NCI-H2107 treated with DMSO at 0.1 percent for 48 hours (cell line): ENCODE measurements at regions not wholly inside any gene's neighbourhood (a gene's known extent, or its start where the extent isn't known, plus 50 kb on each side); places are given as distances from the start of the nearest gene placed in this dataset.

Source experiments
- DNase-seq: peaks from one replicate; lab custom pipeline; 2025; ENCODE audit not compliant: unreplicated experiment; lab: John Stamatoyannopoulos, UW

- no peak for DNase-seq
These were observed 73.6 kb upstream of the FAM20C start for GRCh38 chr7:118615-119391.

DNA sequence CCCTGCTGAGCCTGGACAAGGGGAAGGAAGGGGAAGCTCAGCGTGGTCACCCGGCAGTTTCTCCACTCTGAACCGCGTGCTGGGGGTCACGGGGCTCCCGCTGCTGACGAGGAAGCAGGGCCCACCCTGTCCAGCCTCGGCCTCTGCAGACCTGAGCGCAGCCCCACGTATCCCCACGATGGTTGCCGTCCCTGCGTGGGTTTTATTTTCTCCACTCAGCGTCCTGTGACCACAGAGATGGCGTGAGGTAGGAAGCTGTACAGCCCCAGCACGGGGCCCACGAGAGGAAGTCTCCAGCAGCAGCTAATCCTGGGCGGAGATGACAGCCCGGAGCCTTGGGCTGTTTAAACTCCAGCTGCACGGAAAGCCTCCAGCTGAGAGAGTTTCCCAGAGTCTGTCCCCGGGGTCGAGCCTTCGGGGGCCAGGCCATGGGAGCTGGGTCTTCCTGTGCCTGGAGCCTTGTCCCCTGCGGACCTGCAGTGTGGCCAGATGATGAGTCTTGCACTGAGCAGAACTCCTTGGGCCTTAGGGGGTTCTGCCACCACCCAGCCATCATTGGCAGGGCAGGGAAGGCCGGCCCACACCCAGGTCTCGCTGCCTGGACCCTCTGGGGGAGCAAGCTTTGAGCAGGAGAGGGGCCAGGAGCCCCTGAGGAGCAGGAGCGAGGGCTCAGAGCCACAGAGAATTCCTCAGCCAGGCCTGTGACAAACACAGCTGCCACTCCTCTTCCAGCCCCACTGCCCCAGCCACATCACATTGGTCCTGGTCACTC, 72.8 kb upstream of the FAM20C start:
- DNase-seq: no peak

DNA sequence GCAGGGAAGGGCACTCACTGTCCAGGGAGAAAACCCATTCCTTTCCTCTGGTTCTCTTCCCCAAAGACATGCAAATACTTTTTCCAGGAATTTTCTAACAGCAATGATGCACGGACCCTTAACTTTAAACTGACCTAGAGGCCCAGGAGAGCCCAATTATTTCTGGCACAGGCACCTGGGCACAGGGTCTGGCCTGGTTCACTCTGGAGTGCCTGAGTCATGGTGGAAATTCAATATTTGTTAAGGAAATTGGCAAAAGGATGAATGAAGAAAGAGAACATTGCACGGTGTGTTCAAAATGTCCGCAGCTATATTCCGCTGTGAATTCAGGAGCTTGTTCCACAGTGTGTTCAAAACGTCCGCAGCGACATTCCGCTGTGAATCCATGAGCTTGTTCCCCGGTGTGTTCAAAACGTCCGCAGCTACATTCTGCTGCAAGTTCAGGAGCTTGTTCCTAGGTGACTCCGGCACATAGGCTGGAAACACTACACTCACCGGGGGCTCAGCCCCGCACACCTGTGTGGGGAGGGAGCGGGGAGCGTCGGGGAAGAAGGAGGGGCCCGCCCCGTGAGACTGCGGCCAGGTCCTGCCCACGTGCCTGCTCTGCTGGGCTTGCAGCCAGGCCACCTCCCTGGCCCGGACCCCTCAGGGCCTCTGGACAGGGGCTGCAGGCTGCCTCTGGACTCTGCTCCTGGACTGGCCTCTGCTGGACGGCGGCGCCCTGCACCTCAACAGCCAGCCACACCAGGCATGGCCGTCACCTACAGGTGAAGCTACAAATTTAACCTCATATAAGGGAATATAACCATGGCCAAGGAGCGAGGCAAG, 72.0 kb upstream of the FAM20C start:
- no peak for DNase-seq

DNA sequence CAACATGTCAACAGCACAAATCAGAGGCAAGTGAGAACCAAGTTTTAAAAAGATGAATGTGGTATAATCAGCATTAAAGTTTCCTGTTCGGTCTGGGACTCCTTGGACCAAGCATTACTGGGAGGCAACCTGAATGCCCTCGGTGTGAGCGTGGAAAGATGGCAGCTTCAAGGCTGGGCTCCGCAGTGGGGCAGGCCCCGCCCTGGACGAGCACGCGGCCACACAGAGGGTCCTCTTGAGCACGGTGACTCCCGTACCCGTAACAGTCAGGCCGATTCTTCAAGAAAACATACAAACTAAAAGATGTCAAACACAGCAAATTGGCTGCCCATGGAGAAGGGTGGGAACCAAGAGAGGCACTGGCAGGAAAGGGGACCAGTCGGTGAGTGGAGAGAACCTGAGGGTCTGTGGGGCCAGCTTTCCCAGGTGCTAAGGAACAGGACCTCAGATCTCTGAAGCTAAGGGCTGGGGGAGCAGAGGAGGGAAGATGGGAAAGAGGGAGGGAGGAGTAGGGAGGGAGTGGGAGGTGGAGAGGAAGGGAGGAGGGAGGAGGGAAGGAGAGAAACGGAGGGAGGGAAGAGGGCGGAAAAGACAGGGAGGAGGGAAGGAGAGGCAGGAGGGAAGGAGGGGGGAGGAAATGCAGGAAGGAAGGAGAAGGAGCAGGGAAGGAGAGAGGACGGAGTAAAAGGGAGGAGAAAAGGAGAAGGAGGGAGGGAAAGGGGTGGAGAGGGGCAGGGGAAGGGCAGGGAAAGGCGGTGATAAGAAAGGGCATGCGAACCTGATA, 71.2 kb upstream of the FAM20C start:
- DNase-seq: no peak

DNA sequence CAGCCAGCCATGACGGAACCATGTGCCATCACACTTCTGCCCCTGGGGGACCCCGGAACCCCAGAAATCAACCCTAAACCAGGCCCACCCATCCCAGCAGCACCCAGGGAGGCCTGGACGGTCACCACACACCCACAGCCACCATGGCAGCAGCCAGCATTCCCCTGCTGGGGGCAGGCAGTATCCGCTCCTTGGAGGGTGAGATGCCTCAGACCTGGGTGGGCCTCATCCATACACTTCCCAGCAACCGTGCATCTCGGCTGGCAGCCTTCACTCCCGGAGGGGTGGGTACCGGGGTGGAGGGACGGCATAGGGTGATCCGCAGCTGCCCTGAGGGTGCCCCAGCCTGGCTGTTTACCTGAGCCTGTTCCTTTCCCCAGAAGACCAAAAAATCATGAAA, 69.1 kb upstream of the FAM20C start:
- no peak for DNase-seq

GRCh38 chr7:124130-124949, 68.0 kb upstream of the FAM20C start:
- DNase-seq: no peak

GRCh38 chr7:125061-125475, 67.3 kb upstream of the FAM20C start:
- no peak for DNase-seq

- DNase-seq: no peak
These were observed 66.7 kb upstream of the FAM20C start for GRCh38 chr7:125661-126060.

GRCh38 chr7:126368-126767, 66.0 kb upstream of the FAM20C start:
- DNase-seq: no peak

DNA sequence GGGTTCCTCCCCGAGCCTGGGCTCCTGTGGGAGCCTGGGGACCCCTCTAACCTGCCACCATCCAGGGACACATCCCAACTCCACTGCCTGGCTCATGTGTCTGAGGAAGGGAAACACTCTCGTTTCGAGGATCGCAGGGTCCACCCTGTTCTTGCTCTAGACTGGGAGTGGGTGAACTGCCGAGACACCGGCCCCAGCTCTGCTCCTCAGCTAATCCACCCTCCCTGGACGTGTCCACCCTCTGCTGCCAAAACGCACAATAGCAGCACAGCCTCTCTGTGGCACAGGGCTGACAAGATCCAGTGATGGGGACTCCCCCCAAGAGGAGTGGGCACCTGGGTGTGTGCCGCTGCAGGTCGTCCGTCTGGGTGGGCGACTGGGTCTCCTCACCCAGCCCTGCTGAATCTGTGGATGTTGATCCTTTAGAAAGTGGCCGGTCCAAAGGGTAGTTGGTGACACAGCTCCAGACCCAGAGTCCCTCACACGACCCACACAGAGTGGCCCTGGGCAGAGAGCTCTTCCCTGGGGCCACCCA, 65.2 kb upstream of the FAM20C start:
- DNase-seq: no peak

DNA sequence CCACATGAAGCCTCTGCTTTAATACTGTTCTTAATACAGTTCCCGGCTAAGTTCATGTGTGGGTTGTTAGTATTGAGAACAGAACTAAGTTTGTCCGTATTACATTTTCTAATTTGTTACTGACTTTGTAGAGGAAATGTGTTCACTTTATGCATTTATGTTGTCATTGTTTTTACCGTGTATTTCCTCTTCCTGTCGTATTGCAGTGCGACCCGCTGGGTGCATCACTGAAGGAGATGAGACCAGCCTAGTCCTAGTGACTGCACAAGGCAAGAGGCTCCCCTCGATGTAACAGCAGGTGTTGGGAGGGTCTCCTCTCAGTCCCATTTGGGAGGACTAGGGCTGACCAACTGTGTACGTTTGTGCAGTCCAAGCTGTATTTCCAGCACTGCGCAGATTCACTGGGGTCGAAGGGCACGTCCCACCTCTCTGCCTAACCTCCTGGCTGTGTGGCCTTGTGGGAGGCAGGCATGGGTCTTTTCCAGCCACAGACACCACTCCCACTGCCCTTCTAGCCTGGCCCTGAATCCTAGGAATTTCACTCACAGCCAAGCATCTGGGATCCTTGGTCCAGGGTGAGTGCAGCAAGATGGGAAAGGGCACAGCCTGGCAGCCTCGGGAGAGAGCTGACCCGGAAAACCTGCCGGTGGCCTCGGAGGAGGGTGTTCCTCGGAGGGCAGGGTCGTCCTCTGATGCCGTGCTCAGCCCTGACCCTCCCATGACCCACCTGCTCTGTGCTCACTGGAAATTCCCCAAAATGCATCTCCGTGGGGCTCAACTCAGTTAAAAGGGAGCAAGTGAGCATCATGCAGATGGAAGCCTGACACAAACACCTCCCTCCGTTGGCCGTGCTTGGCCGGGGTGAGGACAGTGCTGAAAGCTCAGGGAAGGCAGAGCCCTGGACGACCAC, 63.9 kb upstream of the FAM20C start:
- DNase-seq: no peak

DNA sequence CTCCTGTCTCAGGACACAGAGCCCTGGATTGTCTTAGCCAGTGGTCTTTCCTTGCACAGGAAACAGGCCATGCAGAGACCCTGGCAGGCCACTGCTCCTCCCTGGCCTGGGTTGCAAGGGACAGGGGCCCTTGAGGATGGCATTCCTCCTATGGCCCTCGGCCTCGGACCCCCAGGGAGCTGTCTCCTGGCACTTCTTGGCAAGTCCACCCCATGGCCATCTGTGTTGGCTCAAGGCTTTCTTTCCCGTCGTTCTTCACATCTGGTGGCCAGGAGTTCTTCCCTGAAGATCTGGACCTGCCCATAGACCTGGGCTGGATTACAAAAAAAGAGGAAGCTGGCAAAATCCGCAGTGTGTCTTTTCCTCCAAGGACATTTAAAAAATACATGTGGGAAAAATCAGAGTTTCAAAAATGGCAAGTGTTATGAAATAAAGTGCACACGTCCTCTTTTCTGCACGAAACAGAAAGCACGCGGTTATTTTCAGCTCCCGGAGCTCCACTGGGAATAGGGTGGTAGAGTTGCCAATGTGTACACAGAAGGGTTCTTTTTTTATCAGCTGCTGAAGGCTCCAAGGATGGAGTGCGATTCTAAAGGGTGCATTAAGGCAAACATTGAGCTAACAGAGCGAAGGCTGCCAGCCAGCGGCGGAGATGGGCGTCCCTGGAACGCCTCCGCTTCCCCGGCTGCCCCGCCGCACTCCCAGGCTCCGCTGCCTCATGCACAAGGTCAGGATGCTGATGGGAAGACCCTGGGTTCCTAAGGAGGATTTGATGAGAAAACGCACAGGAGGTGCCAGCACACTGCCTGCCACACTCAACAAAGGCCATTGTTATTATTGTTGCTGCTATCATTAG, 62.8 kb upstream of the FAM20C start:
- peak; percentile 47 for DNase-seq

DNA sequence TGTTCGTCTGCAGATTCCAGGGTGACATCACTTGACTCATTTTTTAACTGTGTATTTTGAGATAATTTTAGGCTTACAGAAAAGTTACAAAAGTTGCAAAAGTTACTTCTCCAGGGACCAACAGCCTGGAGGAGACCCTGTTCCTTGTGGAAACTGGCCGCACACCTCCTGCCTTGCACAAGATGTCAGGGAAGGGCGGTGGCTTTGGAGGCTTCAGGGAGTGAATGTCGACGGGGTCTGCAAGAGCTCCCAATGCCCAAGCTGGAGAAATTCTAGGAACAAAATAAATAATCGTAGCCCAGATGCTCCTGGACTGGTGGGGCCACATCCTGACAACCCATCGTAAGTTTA, 62.2 kb upstream of the FAM20C start:
- DNase-seq: no peak

- DNase-seq: no peak
These were observed 61.2 kb upstream of the FAM20C start for GRCh38 chr7:130875-131780.

GRCh38 chr7:131781-132482, 60.4 kb upstream of the FAM20C start:
- DNase-seq: no peak

DNA sequence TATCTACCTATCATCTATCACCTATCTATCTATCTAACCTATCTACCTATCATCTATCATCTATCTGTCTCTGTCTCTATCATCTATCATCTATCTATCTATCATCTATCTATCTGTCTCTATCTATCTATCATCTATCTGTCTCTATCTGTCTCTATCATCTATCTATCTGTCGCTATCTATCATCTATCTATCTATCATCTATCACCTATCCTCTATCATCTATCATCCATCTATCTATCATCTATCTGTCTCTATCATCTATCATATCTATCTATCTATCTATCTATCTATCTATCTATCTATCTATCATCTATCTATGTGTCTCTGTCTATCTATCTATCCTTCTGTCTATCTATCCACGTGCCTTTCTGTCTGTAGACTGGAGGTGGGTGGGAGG, 59.5 kb upstream of the FAM20C start:
- no peak for DNase-seq
